ENCODE measurements at regions not wholly inside any gene's neighbourhood (a gene's known extent, or its start where the extent isn't known, plus 50 kb on each side); places are given as distances from the start of the nearest gene placed in this dataset.

GRCh38 chr9:21692390-21692789 lies 110.0 kb upstream of the MTAP start:
- Histone ChIP-seq H3K9me3 (replicated peaks in 1 of 3) (no peaks in the 10 kb centered on the region), H3K36me3 (replicated peaks in 1 of 2) (no peaks in the 10 kb centered on the region), H3K27ac (no peak overlapping the region), H3K4me1 (replicated peaks in 1 of 2) (no peaks in the 10 kb centered on the region), H3K4me3 (no peak overlapping the region), H3K27me3 (no peaks in the 10 kb centered on the region)
- WGBS, 4 donors: 62 to 67% (median 64%) methylated on average over 6 of the region's 6 CpGs
- TF ChIP-seq POLR2A (IDR thresholded peaks at IDR 0.05) (no peak), CTCF (IDR thresholded peaks at IDR 0.05) (no peak)
- intact Hi-C loops (cut with DNase I): no loop called here
- no peak for DNase-seq

GRCh38 chr9:21694424-21694823 lies 108.0 kb upstream of the MTAP start:
- TF ChIP-seq CTCF (IDR thresholded peaks at IDR 0.05): no peak
- no peak for TF ChIP-seq POLR2A (IDR thresholded peaks at IDR 0.05)
- Histone ChIP-seq H3K4me1 (replicated peaks in 1 of 2) (no peaks in the 10 kb centered on the region), H3K9me3 (replicated peaks in 1 of 3) (no peaks in the 10 kb centered on the region), H3K36me3 (replicated peaks in 1 of 2) (no peaks in the 10 kb centered on the region), H3K27me3 (no peaks in the 10 kb centered on the region), H3K4me3 (no peak overlapping the region), H3K27ac (no peak overlapping the region)
- no peak for DNase-seq
- intact Hi-C loops (cut with DNase I): no loop called here
- whole genome bisulfite sequencing, 4 donors: 69 to 78% (median 73%) methylated on average over 6 of the region's 6 CpGs

GRCh38 chr9:21695443-21695842 lies 107.0 kb upstream of the MTAP start:
- WGBS, 4 donors: 91 to 95% (median 93%) methylated on average over 8 to 14 of the region's 14 CpGs
- H3K36me3 ChIP-seq (replicated peaks in 1 of 2): no peaks in the 10 kb centered on the region
- no peak overlapping the region for H3K4me3 ChIP-seq
- H3K4me1 ChIP-seq (replicated peaks in 1 of 2): no peaks in the 10 kb centered on the region
- intact Hi-C loops (cut with DNase I): no loop called here
- no peaks in the 10 kb centered on the region for H3K27me3 ChIP-seq
- no peak overlapping the region for H3K27ac ChIP-seq
- no peaks in the 10 kb centered on the region for H3K9me3 ChIP-seq (replicated peaks in 1 of 3)
- DNase-seq: no peak
- TF ChIP-seq CTCF (IDR thresholded peaks at IDR 0.05): no peak
- no peak for TF ChIP-seq POLR2A (IDR thresholded peaks at IDR 0.05)

GRCh38 chr9:21695874-21696341 lies 106.5 kb upstream of the MTAP start:
- Histone ChIP-seq H3K4me1 (replicated peaks in 1 of 2) (no peaks in the 10 kb centered on the region), H3K27ac (no peak overlapping the region), H3K9me3 (replicated peaks in 1 of 3) (no peaks in the 10 kb centered on the region), H3K4me3 (no peak overlapping the region), H3K27me3 (no peaks in the 10 kb centered on the region), H3K36me3 (replicated peaks in 1 of 2) (no peaks in the 10 kb centered on the region)
- intact Hi-C loops (cut with DNase I): no loop called here
- 87 to 93% (median 92%) methylated on average over 14 to 25 of the region's 25 CpGs for WGBS, 4 donors
- no peak for DNase-seq
- TF ChIP-seq CTCF (IDR thresholded peaks at IDR 0.05) (no peak), POLR2A (IDR thresholded peaks at IDR 0.05) (no peak)

Data from adrenal gland (tissue), 9 donors.